AG09309 (cell line): ENCODE measurements at regions not wholly inside any gene's neighbourhood (a gene's known extent, or its start where the extent isn't known, plus 50 kb on each side); places are given as distances from the start of the nearest gene placed in this dataset.

Experiments
- DNase-seq: peaks from one replicate; pipeline ENCODE4 v3.0.0-alpha.2; 2010; ENCODE audit warnings: low read depth
- H3K4me3 ChIP-seq: 2 replicates; pipeline ENCODE4 v1.5.1; 2011; ENCODE audit warnings: mild to moderate bottlenecking, low read depth, low read length, moderate library complexity; ENCODE audit not compliant: control insufficient read depth
- CTCF ChIP-seq: IDR thresholded peaks from 2 replicates; pipeline ENCODE4 v1.5.1; 2011; ENCODE audit warnings: mild to moderate bottlenecking, low read depth, low read length, inconsistent platforms; ENCODE audit not compliant: insufficient read depth, control insufficient read depth; ENCODE audit errors: missing control alignments

GRCh38 chr18:37944700-37945270 lies 379.2 kb upstream of the CELF4 start:
- TF ChIP-seq CTCF = no peak
- DNase-seq = no peak
- no peak overlapping the region for H3K4me3 ChIP-seq

GRCh38 chr18:37937287-37937686 lies 371.7 kb upstream of the CELF4 start:
- H3K4me3 ChIP-seq = no peak overlapping the region
- DNase-seq = no peak
- TF ChIP-seq CTCF = no peak

DNA sequence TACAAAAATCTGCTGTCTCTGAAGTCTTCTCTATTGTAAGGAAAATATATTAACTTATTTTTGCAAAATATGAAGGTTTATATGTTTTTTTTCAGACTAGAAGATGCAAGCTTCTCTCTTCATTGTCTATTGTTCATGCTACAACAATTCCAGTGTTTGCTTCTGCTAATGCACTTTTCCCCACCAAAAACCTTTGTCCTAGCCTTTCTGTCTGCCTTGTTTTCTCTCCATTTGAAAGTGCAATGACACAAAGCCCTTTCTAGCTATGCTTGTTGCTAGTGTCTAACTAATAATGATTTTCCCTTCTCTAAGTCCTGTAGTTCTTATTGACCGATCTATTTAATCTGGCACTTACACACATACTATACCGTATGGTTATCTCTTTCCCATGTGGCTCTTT lies 369.5 kb upstream of the CELF4 start:
- no peak for DNase-seq
- TF ChIP-seq CTCF = no peak
- H3K4me3 ChIP-seq = no peak overlapping the region

DNA sequence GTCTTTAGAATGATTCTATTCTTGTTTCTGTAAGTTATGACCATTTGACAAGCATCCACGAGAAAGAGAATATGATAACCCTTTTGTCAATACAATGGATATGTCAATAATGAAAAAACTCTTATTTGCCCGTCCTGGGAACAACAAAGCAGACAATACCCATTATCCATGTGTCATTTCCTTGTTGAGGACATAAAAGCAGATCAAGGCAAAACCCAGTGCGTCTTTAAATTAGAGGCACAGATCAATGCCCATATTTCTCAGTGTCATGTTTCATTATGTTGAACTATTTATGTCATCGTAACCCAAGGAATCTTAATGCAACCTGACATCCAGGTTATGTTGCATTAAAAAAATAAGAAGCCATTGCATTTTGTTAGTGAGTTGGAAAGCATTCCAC lies 365.0 kb upstream of the CELF4 start:
- no peak for DNase-seq
- TF ChIP-seq CTCF = no peak
- H3K4me3 ChIP-seq = no peak overlapping the region

- H3K4me3 ChIP-seq = no peak overlapping the region
- DNase-seq = no peak
- no peak for TF ChIP-seq CTCF
These were observed 356.6 kb upstream of the CELF4 start for GRCh38 chr18:37922162-37922561.

DNA sequence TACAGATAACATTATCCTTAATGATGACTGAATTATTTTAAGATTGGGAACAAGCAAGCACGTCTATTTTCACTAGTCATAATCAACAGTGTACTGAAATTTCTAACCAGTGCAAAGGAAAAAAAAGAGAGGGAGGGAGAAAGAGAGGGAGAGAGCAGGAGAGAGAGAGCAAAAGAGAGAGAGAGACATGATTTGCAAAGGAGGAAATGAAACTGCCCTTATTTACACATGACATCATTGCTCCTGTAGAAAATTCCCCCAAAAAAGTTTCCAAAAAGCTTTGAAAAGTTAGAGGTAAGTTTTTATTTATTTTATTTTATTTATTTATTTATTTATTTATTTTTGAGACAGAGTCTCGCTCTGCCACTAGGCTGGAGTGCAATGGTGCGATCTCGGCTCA lies 355.3 kb upstream of the CELF4 start:
- no peak for TF ChIP-seq CTCF
- no peak for DNase-seq
- H3K4me3 ChIP-seq = no peak overlapping the region

GRCh38 chr18:37913051-37913450 lies 347.5 kb upstream of the CELF4 start:
- no peak for DNase-seq
- TF ChIP-seq CTCF = no peak
- no peak overlapping the region for H3K4me3 ChIP-seq
